GM18502 (cell line): ENCODE measurements at regions not wholly inside any gene's neighbourhood (a gene's known extent, or its start where the extent isn't known, plus 50 kb on each side); places are given as distances from the start of the nearest gene placed in this dataset.
"Not testable (repeated sequence)": the region's sequence is repeated elsewhere in the genome, so short reads cannot be mapped to it uniquely, and the experiment has no call there.

Experiments used
- ATAC-seq: cut with Tn5 transposase; IDR thresholded peaks from one replicate; pipeline ENCODE4 v1.9.1; 2021; ENCODE audit warnings: mild to moderate bottlenecking; ENCODE audit not compliant: unreplicated experiment, poor library complexity

DNA sequence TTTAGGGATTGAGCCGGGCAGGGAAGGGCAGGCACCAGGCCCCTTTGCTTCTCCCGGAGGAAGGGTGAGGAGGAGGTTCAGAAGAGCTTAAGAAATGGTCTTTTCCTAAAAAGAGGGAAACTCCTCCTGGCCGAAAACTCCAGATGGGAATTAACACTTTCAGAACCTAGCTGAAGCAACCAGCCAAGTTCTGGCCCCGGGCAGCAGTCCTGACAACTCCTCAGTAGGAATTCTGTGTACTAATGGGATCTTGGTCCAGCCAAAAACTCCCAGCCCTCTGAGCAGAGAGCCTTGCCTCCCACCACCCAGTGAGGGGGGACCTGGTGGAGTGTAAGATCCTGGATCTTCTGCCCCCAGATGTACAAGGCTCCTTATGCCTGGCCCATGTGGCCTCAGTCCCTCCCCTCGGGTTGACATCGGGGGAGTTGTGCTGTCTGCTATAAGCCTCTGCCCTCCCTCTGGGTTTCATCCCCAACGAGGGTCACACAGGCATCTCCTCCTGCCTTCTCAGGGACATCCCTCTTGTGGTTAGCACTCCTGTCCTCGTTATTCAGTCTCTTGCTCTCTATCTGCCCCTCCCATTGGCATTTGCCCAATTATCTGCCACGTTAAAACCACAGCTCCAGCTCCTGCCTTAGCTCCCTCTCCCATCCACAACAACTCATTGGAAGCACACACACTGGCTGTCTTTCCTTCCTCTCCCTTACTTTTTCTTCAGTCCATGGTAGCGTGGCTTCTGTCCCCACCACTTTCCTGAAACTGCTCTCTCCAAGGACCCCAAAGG lies 184.6 kb downstream of the CYP26B1 start:
- no peak for ATAC-seq

DNA sequence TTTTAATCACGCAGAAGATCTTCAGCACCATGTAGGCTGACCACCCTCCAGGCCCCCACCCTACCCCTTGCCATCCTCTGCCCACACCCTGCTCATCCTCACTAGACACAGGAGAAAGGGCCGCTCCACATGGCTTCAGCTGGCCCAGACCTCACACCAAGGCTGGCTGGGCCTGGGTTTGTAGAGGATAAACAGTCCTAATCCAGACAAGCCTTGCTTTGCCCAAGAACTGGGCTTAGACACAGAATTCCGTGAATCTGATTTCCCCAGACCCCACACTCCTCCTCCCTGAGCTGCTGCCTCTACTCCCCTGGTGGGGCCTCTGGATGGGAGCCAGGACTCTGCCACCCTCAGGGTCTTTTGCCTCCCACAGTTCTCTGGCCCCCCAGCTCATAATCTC lies 185.3 kb downstream of the CYP26B1 start:
- ATAC-seq: no peak

DNA sequence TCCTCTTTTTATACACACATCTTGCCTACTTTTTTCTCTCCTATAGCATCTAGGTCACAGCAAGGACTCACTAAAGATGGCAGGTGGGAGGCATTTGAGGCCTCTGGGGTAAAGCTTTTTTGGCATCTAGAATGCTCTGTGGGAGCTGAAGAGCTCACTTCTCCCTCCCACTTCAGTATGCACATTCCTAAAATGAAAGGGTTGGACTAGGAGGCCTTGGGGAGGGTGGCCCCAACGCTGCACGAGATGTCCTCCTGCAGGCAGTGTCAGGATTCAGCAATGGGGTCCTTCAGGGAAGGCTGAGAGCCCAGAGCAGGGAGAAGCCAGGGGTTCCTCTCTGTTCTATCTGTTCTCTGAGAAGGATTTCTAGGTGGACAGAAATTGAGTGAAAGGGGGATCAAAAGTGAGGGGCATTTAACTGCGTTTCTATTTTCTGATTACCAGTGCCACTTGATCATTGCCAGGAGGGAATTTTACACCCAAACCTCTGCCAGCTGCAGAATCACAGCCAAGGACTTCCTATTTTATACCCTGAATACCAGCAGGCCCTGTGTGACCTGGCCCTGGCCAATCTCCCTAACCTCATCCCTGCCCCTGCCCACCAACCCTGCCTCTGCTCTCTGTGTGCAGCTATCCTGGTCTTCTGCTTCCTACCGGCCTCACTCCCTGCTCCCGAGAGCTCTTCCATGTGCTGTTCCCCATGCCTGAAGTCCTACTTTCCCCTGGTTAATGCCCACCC lies 186.2 kb downstream of the CYP26B1 start:
- no peak for ATAC-seq

DNA sequence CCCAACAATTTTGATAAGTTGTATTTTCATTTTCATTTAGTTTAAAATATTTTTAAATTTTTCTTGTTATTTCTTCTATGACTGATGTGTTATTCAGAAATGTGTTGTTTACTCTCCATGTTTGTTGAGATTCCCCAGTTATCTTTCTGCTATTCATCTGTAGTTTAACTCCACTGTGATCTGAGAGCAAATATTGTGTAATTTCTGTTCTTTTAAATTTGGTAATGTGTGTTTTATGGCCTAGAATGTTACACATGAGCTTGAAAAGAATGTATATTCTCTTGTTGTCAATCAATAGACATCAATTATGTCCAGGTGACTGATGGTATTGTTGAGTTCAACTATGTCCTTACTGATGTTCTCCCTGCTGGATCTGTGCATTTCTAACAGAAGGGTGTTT lies 188.2 kb downstream of the CYP26B1 start:
- ATAC-seq: no peak

DNA sequence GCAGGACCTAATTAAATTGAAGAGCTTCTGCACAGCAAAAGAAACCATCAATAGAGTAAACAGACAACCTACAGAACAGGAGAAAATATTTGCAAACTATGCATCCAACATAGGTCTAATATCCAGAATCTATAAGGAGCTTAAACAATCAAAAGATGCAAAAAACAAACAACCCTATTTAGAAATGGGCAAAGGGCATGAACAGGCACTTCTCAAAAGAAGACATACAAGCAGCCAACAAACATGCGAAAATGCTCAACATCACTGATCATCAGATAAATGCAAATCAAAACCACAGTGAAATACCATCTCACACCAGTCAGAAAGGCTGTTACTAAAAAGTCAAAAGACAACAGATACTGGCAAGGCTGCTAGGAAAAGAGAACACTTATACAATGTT lies 189.2 kb downstream of the CYP26B1 start:
- not testable (repeated sequence) for ATAC-seq

DNA sequence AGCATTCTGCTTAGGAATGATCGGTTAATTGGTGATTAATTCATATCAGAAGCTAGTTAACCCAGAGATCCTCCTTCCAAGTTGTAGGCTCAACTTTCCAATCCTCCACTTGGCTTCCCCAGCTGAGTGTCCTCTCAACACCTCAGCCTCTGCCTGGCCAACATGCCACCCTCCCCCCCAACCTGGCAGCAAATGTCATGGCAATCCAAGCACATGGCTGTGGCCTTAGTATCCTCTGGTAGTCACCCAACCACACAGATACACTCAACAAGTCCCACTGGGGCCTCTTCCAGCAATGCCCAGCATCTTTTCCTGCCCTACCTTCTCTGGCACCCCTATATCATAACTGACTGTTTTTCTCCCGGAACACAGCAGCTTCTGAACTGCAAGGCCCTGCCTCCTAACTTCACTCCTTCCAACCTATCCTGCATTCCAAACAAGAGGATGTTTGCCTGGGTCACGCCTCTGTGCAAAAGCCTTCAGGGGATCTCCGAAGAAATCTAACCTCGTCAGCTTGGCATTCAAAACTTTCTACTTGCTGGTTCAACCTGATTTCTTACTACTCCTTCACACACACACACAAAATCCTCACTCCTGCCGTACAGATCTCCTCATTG lies 195.0 kb downstream of the CYP26B1 start:
- ATAC-seq: no peak

DNA sequence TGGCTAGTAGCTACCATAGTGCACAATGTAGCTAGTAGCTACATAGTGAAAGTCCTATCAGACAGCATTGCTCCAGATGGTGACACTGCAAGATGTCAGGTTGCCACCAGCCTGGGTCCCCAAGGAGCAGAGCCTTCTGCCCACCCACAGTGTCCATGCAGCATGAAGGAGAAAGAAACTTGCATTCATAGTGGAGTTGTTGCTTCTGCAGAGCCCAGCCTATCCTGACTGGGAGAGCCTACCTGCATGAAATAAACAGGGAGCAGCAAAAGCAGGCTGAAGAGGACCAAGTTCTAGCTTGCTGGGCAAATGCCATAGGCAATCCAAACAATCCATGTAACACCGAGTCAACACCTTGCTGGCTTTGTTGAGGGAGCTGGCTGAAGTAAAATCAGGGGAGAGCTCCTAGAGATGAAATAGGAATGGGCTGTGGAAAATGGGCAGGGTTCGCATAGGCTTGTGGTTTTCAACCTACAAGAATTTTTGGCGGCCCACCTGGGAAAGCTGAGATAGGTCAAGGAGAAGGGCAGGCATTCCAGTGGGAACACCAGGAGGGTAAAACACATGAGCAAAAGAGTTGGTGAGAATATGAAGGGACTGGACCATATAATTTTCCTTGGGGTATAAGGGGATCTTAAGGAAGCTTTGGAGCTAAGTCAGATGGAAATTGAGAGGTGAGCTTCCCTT lies 195.8 kb downstream of the CYP26B1 start:
- ATAC-seq: no peak

DNA sequence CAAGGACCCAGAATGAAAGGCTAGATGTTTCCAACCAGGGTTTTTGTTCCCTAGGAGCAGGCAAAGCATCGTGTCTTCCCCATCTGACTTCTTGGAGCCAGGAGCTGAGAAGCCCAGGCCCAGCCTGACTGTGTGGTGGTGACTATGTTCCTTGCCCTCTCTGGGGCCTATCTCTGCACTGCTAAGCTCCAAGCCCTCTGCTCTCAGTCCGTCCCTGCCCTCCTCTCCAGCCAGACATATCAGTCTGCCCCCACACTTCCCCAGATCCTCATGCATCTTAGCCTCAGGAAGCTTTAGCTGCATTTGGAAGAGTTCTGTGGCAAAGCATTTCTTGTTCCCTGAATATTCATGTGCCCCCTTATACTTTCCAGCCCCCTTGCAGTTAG lies 196.6 kb downstream of the CYP26B1 start:
- no peak for ATAC-seq

DNA sequence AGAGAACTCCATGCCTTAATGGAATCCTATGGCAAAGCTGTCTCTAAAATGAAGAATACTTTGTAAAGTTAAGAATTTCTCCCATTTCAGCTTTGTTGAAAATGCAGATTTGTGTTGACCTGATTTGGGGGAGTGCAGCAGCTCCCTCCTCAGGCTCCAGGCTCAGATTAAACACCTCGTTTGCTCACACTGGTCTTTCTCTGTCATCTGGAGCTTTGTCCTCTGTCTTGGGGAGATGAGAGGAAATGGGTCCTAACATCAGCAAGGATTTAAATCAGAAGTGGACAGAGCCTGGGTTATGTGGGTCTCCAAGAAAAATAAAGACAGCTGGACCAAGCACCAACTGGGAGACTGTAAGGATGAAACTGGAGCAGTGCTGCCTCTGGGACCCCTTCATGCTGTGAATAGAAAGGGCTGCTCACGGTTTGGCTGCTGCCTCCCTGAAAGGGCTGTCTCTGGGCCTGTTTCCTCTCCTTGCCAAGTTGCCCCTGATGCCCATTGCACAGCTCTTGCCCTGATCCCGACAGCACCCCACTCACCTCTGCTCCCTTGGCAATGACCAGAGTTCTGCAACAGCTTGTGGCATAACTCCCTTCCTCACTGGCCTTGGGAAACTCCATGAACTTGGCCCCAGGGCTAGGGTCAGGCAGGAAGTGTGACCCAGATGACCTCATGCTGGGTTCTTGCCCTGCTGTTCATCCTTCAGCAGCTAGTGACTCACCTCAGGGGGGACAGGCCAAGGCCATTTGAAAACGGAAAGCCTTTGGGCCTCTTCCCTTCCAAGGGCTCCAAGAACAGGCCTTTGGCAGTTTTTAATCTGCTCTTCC lies 197.2 kb downstream of the CYP26B1 start:
- ATAC-seq: no peak

DNA sequence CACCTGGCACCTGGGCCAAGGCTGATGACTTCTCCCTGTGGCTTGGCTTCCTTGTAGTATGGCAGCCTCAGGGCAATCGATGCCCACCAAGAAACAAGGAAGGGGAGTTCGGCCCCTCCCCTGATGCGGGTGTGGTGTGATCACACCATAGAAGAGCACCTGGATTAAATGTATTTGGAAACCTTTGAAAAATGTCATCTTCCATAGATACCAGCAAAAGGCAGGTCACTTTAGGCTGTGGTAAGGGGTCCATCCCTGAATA lies 198.2 kb downstream of the CYP26B1 start:
- no peak for ATAC-seq

DNA sequence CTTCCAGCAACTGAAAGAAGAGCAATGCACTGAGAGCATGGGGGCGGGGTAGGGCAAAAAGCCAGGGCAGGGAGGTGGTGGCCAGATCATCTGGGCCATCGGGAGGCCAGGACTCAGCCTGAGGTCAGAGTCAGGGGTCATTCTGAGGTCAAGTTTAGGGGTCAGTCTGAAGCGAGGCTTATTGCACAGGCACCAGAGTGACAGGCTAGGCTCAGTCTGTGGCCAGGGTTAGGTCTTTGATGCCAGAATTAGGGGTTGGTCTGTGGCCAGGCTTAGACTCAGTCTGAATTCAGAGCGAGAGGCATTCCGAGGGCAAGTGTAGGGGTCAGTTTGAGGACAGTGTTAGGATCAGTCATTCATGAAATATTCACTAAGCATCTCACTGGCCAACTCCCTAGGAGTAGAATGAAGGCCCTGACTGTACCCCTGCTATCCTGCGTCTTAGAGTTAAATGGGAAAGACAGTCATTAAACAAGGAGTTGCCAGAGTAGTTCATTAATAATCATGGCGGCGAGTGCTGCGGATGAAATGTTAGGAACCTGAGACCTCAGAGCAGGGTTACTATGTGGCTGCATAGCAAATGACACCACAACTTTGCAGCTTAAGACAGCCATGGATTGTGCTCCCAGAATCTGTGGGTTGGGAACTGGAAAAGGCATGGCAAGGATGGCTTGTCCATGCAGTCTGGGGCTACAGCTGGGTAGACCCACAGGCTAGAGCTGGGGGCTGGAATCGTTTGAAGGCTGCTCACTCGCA lies 198.7 kb downstream of the CYP26B1 start:
- no peak for ATAC-seq

DNA sequence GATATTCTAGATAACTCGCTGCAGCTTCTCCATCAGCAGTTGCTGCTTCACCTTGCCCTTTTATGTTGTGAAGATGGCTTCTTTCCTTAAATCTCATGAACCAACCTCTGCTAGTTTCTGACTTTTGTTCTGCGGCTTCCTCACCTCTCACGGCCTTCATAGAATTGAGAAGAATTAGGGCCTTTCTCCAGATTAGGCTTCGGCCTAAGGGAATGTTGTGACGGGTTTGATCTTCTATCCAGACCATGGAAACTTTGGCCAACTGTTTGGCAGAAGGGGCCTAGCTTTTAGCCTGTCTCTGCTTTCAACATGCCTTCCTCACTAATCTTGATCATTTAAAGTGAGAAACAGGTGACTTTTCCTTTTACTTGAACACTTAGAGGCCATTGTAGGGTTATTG lies 199.9 kb downstream of the CYP26B1 start:
- ATAC-seq: no peak

DNA sequence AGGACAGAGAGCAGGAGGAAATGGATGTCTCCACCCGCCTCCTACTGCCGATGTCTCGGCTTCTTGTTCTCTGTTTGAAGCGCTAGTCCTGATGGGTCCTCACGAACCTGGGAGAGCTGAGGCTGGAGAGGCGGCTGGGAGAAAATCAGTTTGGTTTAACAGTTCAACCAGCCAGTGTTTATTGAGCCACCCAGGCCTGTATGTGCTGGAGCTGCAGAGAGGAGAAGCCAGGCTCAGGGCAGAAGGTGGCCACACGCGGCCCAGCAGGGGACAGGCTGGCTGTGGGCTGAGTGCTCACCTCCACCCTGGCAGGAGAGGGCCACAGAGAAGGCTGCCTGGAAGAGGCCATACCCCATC lies 202.1 kb downstream of the CYP26B1 start:
- ATAC-seq: no peak

DNA sequence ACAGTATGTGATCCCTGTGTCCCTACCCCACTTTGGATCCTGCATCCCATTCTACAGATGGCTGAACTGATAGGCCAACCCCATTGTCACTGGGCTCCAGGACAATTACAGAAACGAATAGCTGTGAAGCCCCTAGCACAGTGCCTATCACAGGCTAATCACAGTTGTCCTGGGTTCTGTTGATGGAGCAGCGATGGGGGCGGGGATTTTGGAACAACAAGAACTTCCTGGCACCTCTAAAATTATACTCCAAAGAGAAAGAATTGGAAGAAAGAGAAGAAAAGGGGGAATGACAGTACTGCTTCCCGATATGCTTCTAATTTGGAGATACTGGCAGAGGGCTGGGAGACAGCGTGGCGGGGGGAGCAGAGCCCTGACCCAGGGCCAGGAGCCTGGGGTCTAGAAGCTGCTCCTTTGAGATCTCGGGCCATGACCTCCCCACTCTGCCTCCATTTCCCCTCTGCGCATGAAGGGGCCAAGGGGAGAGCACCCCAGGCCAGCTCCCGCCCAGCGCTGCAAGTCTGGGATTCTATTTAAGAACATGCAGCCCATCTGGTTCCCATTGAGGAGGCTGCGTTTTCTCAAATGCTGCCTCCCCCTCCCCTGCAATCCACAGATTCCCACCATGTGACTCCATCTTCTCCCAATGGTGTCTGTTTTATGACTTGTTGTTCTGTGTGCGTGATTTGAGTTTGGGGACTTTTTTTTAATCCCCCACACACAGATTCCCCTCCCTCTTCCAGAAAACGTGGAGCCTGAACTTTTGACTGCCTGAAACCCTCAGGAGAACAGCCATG lies 202.7 kb downstream of the CYP26B1 start:
- ATAC-seq: no peak

DNA sequence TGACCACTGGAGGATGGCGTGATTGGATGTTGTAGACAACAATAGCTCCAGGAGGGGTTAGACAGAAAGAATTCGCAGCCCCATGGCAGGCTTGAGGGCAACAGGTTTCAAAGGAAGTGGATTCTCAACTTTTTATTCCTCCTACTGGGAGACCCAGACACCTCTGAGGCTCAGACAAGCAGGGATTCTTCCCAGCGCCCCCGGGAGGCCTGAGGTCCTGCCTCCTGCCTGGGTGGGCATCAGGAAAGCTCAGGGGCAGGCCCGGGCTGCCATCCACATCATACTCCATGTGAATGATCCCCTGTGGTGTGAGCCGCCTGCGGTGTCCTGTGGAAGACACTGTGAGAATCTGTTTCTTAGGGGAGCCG lies 203.5 kb downstream of the CYP26B1 start:
- no peak for ATAC-seq

DNA sequence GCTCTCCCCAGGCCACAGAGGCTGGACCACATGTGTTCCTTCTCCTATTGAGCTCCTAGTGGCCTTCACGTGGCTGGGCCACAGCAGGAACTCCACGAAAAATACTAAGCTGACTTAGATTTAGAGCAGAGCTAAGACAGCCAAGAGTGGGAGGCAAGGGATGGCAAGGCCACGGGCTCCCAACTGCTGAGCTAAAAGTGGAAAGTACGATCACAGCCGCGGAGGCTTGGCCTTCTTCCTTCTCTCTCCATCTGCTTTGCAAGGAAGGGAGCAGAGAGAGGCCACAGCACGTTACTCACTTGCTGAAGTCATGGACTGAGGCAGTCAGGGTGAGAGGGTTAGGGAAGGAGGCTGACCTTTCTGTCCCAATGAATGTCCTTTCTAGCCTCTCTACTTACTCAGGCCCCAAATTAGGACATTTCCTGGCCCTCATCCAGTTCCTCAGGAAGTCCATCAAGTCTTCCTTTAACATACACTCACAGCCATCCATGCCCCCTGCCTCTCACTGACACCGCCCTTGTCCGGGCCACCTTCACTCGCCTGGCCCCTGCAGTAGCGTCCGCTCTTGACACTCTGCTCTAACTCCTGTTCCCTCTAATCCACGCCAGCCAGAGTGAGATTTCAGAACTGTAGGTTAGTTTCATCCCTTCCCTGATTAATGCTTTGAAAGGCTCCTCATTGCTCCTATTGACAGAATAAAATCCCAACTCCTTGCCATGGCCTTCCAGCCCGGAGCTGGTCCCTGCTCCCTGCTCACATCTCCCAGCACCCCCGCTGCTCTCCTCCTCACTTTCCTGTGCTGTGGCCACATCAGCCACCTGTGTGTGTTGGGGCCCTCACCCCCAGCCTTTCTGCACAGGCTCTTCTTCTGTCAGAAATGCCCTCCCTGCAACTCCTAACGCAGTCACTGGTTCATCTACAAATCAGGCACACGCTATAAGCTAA lies 204.2 kb downstream of the CYP26B1 start:
- ATAC-seq: no peak

DNA sequence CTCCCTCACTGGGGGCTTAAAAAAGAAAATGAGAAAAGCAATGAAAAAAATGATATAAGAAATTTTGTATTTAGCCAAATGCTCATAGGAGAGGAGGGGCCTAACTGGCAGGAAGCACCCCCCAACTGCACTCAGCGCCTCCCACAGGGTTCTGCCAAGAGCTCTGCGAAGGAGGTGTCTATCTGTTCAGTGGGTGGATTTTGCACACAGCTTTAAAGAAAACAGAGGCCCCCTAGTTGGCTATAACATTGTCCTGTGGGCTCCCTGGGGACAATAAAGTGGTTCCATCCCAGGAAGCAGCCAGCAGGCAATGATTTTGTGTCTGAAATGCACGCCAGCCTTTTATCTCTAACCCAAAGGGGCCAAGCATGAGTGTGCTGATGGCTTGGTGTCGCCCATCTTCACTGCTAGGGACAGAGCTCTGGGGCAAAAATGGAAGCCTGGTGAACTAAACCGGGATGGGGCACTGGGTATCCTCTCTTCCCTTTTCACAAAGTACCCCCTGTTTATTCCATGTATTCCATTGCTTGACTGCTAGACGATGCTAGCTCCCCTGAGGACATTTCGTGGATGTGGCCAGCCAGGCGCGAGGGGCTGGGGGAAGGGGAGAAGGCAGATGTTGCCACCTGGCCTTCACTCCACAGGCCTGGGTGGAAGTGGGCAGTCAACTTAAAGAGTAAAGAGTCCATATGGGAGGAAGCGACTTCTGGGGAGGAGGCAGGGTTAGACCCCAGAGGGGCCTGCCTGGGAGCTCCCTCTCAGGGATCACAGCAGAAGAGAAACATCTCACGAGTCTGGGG lies 205.7 kb downstream of the CYP26B1 start:
- ATAC-seq: no peak
